NK-92 treated with Interleukin-12 subunit alpha and Interleukin-12 subunit beta, amount 100 ng/mL, for 24 hours (cell line): ENCODE measurements at regions not wholly inside any gene's neighbourhood (a gene's known extent, or its start where the extent isn't known, plus 50 kb on each side); places are given as distances from the start of the nearest gene placed in this dataset.

Experiments
- DNase-seq: peaks from one replicate; lab custom pipeline; 2025; lab: John Stamatoyannopoulos, UW

- DNase-seq, result no peak
Measured at GRCh38 chr20:57847104-57847503, 137.3 kb upstream of the PMEPA1 start.

- DNase-seq, result no peak
Measured at GRCh38 chr20:57844626-57845596, 135.1 kb upstream of the PMEPA1 start.

DNA sequence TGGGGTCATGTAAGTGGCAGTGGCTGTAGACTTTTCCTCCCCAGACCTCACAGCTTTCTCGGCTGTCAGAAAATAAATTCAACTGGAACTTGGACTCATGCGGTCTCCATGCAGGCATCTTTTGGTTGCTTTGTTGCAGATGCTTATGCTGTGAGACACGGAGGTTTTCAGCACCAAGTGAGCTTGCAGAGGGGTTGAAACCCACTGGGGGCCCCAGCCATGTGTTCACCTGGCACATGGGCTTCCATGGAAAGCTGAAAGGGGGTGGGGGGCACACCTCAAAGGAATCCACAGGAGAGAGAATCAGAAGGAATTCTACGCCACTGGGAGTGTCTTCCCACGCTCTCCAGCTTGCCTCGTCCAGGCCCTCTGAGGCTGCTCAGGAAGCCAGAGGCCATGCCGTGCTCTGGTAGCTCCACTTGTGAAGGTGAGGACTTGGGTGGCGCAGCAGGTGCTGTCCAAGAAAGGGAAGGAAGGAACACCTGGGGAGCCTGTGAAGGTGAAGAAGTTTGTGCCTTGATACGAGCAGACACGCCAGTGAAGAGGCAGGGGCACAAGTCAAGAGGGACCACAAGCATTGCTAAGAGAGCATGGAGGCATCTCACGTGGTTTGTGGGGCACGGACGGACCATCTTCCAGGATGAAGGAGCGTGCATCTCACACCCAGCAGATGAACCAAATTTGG, 134.3 kb upstream of the PMEPA1 start:
- no peak for DNase-seq

DNA sequence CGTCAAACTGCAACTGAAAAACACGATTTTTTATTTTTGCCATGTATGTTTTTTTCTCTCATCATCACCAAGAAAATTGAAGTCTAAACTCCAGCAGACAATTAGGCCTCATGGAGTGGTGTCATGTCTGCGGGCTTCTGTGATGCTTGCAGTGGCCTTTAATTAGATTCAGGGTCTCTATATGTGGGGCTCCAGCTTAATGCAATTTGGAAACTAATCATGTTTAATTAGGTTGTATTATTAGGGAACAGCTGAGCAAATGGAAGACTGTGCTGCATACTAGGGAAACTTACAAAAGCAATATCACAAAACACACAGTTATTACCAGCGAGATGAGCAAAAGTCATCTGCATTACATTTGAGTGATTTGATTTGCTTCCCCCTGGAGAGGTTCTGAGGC, 132.9 kb upstream of the PMEPA1 start:
- no peak for DNase-seq

GRCh38 chr20:57841297-57841866, 131.6 kb upstream of the PMEPA1 start:
- no peak for DNase-seq

DNA sequence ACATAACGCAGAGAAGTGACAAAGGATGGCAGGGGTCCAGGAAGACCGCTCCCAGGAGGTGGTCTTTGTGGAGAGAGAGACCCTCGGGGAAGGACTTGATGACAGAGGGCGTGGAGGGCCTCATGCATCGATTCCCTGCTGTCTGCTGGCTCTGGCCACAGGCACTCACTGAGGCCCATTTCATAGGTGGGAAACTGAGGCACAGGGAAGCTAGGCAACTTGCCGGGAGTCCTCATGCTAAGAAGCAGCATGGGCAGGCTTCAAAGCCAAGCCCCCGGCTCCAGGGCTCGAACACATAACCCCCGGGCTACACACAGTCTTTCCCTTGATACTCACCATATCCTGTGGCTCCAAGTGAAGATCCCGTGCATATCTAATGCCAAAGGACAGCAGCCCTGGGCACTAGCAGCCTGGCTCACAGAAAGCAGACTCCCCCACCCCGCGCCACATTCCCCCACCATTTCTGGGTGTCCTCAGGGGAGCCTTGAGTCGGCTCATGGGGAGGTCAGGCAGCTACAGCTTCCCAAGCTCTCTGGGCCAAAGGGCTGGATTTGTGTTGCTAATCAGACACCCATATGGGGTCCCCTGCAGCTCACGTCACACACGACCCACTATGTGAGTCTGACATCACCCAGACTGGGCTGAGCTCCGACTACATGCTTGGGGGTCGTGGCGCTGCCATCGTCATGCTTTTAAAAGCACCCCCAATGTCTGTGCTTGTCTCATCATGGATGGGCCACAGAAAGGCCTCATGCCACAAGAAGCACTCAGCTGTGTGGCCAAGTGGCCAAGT, 130.9 kb upstream of the PMEPA1 start:
- no peak for DNase-seq

DNA sequence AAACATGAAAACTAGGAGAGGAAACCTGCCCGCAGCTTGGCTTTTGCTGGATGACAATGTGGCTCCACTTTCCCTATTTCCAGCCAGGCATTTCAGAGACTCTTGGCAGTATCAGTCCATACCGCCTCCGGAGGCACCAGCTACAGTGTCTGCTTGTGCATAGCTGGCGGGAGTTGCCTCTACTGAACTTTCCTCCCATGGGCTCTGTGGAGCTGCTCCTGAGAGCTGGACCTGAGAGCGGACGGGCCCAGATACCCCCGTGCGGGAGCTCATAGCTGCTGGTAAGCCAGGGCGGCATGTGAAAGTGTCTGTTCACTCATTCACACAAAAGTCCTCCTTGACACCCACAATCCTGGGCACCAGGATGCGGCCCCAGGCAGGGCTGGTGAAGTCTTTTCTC, 130.3 kb upstream of the PMEPA1 start:
- DNase-seq, result no peak

DNA sequence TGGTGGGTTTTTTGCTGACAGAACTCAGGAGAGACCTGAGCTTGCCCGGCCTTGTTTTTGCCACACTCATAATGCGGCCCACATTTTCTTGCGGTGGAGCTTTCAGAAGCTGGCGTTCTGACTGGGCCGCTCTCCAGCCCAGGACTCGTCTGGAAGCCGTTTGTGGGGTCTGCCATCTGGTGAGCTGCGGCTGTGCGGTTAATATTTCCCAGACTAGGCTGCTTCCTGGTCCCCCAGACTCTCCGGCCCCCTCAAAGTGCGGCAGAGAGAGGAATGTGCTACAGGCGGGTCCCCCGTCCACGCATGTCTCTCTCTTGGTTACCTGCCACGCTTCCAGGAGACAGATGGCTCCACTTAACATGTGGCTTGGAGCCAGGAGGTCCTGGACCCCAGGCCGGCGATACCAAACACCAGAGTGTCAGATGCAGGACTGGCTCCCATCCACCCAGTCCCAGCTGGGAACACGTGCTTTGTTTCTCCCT, 128.9 kb upstream of the PMEPA1 start:
- no peak for DNase-seq

DNA sequence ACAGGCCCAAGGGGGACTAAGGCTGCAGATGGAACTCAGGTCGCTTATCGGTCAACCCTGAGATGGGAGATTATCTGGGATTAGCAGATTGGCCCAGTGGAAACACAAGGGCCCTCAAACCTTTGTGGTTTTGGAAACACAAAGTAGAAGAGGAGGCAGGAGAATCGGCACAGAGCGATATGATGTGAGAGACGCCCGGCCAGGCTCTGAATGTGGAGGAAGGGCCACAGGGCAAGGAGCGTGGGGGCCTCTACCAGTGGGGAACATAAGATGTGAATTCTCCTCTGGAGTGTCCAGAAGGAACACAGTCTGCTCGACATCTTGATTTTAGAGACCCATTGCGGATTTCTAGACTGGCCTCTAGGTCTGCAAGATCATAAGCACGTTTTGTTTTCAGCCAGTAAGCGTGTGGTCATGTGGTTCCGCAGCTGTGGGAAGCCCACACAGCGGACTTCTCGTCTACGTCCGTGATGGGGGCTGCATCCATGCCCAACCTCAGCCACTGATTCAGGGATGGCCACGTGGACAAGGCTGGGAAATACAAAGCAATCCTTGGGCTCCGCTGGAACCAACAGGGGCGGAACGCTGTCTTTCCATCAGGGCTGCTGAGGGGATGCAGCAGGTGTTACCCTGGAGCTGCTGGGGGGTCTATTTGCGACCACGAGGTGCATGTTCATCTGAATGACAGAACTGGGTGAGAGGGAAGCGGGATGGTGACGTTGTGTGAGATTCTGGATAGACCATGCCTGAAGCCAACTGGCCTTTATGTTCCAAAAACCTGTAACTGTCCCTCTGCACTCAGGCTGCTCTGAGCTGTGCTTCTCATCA, 127.6 kb upstream of the PMEPA1 start:
- no peak for DNase-seq

DNA sequence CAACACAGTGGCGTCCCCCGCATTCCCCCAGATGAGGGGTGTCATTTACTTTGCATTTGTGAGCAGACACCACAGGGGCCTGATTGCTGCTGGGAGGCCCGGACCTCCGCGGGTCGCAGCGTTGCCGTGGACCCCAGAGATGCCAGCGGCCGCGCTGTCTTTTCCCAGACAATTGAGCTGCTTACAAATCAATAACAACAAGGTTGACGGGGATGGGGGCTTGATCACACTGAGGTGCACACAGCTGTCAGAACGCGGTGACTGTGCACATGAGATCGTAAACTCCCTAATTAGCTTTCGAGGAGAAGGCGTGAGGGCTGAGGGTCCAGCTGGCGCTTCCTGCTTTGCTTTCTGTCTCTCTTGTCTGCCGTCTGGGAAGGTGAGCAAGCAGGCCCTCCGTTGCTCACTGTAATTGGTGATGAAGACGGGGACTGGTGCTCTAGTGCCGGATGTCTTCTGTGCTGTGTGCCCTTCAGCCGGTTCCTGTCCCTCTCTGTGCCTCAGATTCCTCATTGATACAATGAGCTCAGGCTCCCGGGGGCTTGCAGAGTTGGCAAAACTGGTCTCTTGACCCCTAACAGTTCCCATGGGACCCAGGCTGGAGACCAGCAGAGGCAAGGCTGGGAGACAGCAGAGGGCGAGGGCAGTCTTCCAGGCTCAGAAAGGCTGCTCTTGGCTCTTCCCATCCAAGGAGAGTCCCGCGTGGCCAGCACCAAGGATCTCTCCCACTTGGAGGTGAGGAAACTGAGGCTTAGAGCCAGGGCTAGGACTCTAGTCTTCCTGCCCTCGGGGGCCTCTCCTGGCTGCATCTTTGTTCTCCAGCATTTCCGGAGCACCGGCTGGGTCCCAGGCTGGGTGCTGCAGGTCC, 126.0 kb upstream of the PMEPA1 start:
- DNase-seq, result no peak

DNA sequence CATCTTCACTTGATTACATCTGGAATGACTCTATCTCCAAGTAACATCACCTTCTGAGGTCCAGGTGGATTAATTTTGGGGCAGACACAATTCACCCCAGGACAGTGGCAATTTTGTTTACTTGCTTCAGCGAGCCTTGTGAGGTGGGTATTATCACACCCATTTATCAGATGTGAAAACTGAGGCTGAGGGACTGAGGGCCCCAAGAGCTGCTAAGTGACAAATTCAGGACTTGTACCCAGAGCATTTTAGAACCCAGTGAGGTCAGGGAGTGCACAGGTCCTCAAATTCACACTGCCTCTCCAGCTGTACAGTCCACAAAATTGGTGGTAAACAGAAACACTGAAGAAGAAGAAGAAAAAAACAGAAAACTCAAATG, 125.2 kb upstream of the PMEPA1 start:
- no peak for DNase-seq

- DNase-seq, result no peak
Measured at GRCh38 chr20:57834306-57835073, 124.7 kb upstream of the PMEPA1 start.

GRCh38 chr20:57831993-57832585, 122.3 kb upstream of the PMEPA1 start:
- no peak for DNase-seq

DNA sequence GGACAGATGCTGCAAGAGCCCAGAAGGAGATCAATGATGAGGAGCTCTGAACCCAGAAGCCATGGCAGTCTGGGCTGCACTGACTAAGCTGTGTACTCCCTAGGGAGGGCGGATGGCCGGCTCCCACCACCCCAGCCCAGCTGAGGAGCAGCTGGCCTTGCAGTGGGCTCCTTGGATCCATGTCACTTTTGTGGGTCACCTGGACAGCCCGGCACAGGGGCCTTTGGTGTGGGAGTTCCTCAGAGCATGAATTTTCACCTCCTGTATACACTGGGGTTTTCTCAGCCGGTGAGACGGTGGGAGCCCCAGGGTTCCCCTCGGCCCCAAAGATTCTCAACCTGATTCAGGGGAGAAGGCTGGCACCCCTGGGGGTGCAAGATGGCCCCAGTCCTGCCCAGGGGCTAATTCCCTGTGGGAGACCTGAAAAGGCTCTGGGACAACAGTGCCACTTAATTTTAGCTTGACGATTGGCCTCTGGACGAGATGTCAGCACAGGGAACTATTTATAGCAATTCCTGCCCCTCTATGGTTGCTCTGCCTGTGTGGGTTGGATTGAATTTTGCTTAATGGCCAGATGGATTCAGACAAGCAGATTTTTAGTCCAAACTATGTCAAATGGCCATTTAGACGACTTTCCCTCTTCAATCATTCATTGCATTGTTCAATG, 121.6 kb upstream of the PMEPA1 start:
- DNase-seq, result no peak

- DNase-seq, result no peak
Measured at GRCh38 chr20:57830515-57830895, 120.7 kb upstream of the PMEPA1 start.

DNA sequence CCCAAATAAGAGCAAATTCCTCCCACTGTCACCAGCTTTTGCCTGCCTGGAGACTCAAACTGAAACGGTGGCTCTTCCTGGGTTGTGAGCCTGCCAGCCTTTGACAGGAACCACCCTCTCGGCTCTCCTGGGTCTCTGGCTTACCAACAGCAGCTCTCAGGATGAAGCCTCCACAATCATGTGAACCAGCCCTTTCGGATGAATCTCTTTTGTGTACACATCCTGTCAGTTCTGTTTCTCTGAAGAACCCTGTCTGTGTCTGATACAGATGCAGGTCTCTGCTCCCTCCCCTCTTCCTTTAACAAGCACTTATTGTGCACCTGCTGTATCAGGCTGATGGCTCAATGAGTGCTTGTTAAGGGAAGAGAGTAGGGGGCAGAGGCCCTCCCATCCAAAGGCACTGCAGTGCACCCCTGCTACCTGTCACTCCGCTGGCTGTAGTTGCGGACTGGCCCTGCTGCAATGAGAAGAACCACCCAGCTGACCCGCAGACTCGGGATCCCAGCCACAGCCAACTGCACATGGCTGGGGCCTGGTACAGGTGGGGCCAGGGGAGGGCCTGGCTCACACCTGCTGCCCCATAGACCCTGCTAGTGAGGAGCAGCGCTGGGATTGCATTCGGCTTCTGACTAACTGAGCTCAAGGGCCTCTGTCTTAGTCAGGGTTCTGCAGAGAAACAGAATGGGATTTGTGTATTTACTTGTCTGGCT, 120.1 kb upstream of the PMEPA1 start:
- no peak for DNase-seq

DNA sequence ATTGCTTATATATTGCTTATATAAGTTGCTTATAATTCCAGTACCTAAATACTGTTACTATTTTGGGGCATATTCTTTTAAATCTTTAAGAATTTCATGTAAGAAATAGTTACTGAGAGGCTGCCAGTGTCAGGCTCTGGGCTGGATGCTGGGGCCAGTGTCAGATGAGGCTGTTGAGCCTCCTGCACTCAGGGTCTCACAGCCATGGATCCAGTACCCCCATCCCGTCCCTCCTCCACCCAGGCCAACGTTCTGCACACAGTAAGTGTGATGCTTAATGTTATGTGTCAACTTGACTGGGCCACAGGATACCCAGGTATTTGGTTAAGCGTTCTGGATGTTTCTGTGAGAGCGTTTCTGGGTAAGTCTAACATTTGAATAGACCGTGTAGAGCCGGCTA, 119.5 kb upstream of the PMEPA1 start:
- no peak for DNase-seq

GRCh38 chr20:57828696-57829095, 118.9 kb upstream of the PMEPA1 start:
- DNase-seq, result no peak
